Motor neuron (in vitro differentiated cells): ENCODE measurements at regions not wholly inside any gene's neighbourhood (a gene's known extent, or its start where the extent isn't known, plus 50 kb on each side); places are given as distances from the start of the nearest gene placed in this dataset.

Experiments
- ATAC-seq, 8 experiments: fragments of 200-7000 bp; cut with Tn5 transposase; replicated peaks in 6 of 8; 2 replicates each; pipeline ENCODE4 v1.8.0; 2021; ENCODE audit warnings: mild to moderate bottlenecking in 8 of 8, moderate library complexity in 8 of 8
- H3K27ac ChIP-seq, 2 donors: fragments of 250-450 bp; sonication (Bioruptor Pico); 2 replicates each; pipeline ENCODE4 v1.9.0; 2021; ENCODE audit warnings: antibody characterized with exemption in 2 of 2, mild to moderate bottlenecking in 2 of 2, moderate library complexity in 1 of 2
- H3K4me1 ChIP-seq, 2 donors: fragments of 250-450 bp; sonication (Bioruptor Pico); replicated peaks in 1 of 2; 2 replicates each; pipeline ENCODE4 v1.6.1; 2021; ENCODE audit warnings: antibody characterized with exemption in 2 of 2, mild to moderate bottlenecking in 2 of 2, moderate library complexity in 1 of 2
- H3K4me3 ChIP-seq, 5 donors: fragments of 250-450 bp; sonication (Bioruptor Pico); 2 replicates each; pipeline ENCODE4 v1.9.0; 2021; ENCODE audit warnings: antibody characterized with exemption in 5 of 5, mild to moderate bottlenecking in 5 of 5, moderate library complexity in 4 of 5
- WGBS, 10 experiments: fragments of 450-650 bp; shearing (Covaris generic); methylation state at CpG; one replicate each; pipeline ENCODE4 v1.0.0; 2022; 5-methylcytosine and 5-hydroxymethylcytosine counted together
- in situ Hi-C, 9 experiments: fragments of 400-800 bp; cut with MboI; loops; one replicate each; pipeline ENCODE4 v1.15.0; 2021; ENCODE audit warnings: low sequenced_read_pairs in 9 of 9, low pct_unique_long_range_greater_than_20kb in 2 of 9; ENCODE audit not compliant: unreplicated experiment in 9 of 9

GRCh38 chr2:146235158-146235557 is 1609.7 kb upstream of the ACVR2A start:
- Histone ChIP-seq H3K4me1 (peaks cover 0 to 19% of the 10 kb centered on the region in 2 donors), H3K27ac (no peak overlapping the region), H3K4me3 (no peak overlapping the region)
- WGBS, 10 experiments = 53 to 92% (median 85%) methylated on average over 2 to 3 of the region's 3 CpGs
- no peak for ATAC-seq
- in situ Hi-C loops = no loop called here

GRCh38 chr2:146229508-146230155 is 1615.2 kb upstream of the ACVR2A start:
- no peak for ATAC-seq
- in situ Hi-C loops = no loop called here
- H3K4me3 ChIP-seq = no peak overlapping the region
- H3K4me1 ChIP-seq = peaks cover 8 to 9% of the 10 kb centered on the region in 2 donors
- WGBS, 10 experiments = 67 to 100% (median 89%) methylated on average over 1 to 4 of the region's 4 CpGs; no CpG with 5 or more reads in 1 of the 10 experiments
- H3K27ac ChIP-seq = no peak overlapping the region

- ATAC-seq = peak in 5 of 8 experiments; percentile 20 to 73 (median 53)
- in situ Hi-C loops = no loop called here
- Histone ChIP-seq H3K27ac (no peak overlapping the region), H3K4me3 (no peak overlapping the region), H3K4me1 (peaks cover 8 to 9% of the 10 kb centered on the region in 2 donors)
- WGBS, 10 experiments = 7 to 66% (median 40%) methylated on average over 2 to 4 of the region's 4 CpGs
Observed at GRCh38 chr2:146228466-146229058, 1616.3 kb upstream of the ACVR2A start.

- in situ Hi-C loops = no loop called here
- no peak overlapping the region for H3K4me3 ChIP-seq
- H3K27ac ChIP-seq = no peak overlapping the region
- H3K4me1 ChIP-seq = peaks cover 8 to 9% of the 10 kb centered on the region in 2 donors
- ATAC-seq = no peak
- 33 to 100% (median 79%) methylated on average over 1 of the region's 1 CpG for WGBS, 10 experiments
Observed at GRCh38 chr2:146228020-146228393, 1616.8 kb upstream of the ACVR2A start.

- Histone ChIP-seq H3K4me3 (no peak overlapping the region), H3K4me1 (peaks cover 8 to 9% of the 10 kb centered on the region in 2 donors), H3K27ac (no peak overlapping the region)
- ATAC-seq = peak in 3 of 8 experiments; percentile 59 to 96 (median 89)
- in situ Hi-C loops = no loop called here
- WGBS, 10 experiments = 26 to 97% (median 86%) methylated on average over 3 to 7 of the region's 7 CpGs
Observed at GRCh38 chr2:146227152-146228019, 1617.4 kb upstream of the ACVR2A start.

- Histone ChIP-seq H3K4me3 (no peak overlapping the region), H3K27ac (no peak overlapping the region), H3K4me1 (peaks cover 8 to 9% of the 10 kb centered on the region in 2 donors)
- 25 to 100% (median 55%) methylated on average over 1 to 2 of the region's 2 CpGs; no CpG with 5 or more reads in 1 of the 10 experiments for WGBS, 10 experiments
- in situ Hi-C loops = no loop called here
- peak in 4 of 8 experiments; percentile 21 to 61 (median 36) for ATAC-seq
Observed at GRCh38 chr2:146226077-146226476, 1618.8 kb upstream of the ACVR2A start.

- WGBS, 10 experiments = 11 to 100% (median 85%) methylated on average over 2 of the region's 2 CpGs; no CpG with 5 or more reads in 1 of the 10 experiments
- ATAC-seq = no peak
- no peak overlapping the region for H3K4me3 ChIP-seq
- in situ Hi-C loops = no loop called here
- no peak overlapping the region for H3K27ac ChIP-seq
- H3K4me1 ChIP-seq = peaks cover 0 to 4% of the 10 kb centered on the region in 2 donors
Observed at GRCh38 chr2:146221826-146222225, 1623.0 kb upstream of the ACVR2A start.

GRCh38 chr2:146220957-146221356 is 1623.9 kb upstream of the ACVR2A start:
- Histone ChIP-seq H3K4me3 (no peak overlapping the region), H3K27ac (no peak overlapping the region), H3K4me1 (peaks cover 0 to 1% of the 10 kb centered on the region in 2 donors)
- no peak for ATAC-seq
- in situ Hi-C loops = no loop called here

GRCh38 chr2:146214394-146214929 is 1630.4 kb upstream of the ACVR2A start:
- in situ Hi-C loops = no loop called here
- no peak for ATAC-seq
- H3K27ac ChIP-seq = no peak overlapping the region
- 29 to 100% (median 100%) methylated on average over 1 to 2 of the region's 2 CpGs; no CpG with 5 or more reads in 1 of the 10 experiments for WGBS, 10 experiments
- no peaks in the 10 kb centered on the region for H3K4me1 ChIP-seq
- H3K4me3 ChIP-seq = no peak overlapping the region

- in situ Hi-C loops = no loop called here
Observed at GRCh38 chr2:146213674-146214073, 1631.2 kb upstream of the ACVR2A start.

GRCh38 chr2:146212602-146213001 is 1632.2 kb upstream of the ACVR2A start:
- in situ Hi-C loops = no loop called here
- Histone ChIP-seq H3K4me1 (peaks cover 0 to 5% of the 10 kb centered on the region in 2 donors), H3K4me3 (no peak overlapping the region), H3K27ac (no peak overlapping the region)
- no peak for ATAC-seq
- 46 to 100% (median 87%) methylated on average over 2 to 4 of the region's 4 CpGs for WGBS, 10 experiments

More at GRCh38 chr2:146213674-146214073, 1631.2 kb upstream of the ACVR2A start:
- no peak overlapping the region for H3K27ac ChIP-seq
- H3K4me3 ChIP-seq = no peak overlapping the region
- no peaks in the 10 kb centered on the region for H3K4me1 ChIP-seq
- no peak for ATAC-seq

GRCh38 chr2:146209842-146210275 is 1635.0 kb upstream of the ACVR2A start:
- Histone ChIP-seq H3K4me1 (peaks cover 0 to 5% of the 10 kb centered on the region in 2 donors), H3K27ac (no peak overlapping the region), H3K4me3 (no peak overlapping the region)
- in situ Hi-C loops = no loop called here
- WGBS, 10 experiments = 40 to 100% (median 75%) methylated on average over 1 to 3 of the region's 3 CpGs; no CpG with 5 or more reads in 1 of the 10 experiments
- ATAC-seq = no peak

- Histone ChIP-seq H3K4me3 (no peak overlapping the region), H3K27ac (no peak overlapping the region), H3K4me1 (peaks cover 0 to 12% of the 10 kb centered on the region in 2 donors)
- WGBS, 10 experiments = 59 to 90% (median 75%) methylated on average over 1 to 3 of the region's 3 CpGs; no CpG with 5 or more reads in 2 of the 10 experiments
- ATAC-seq = peak in 1 of 8 experiments; percentile 11
- in situ Hi-C loops = no loop called here
Observed at GRCh38 chr2:146207901-146208300, 1636.9 kb upstream of the ACVR2A start.
